H1 (cell line): ENCODE measurements at regions not wholly inside any gene's neighbourhood (a gene's known extent, or its start where the extent isn't known, plus 50 kb on each side); places are given as distances from the start of the nearest gene placed in this dataset.

ENCODE experiments used
- CTCF ChIA-PET: fragments of 300-600 bp; sonication (Branson Sonifier 250); formaldehyde crosslinking; loops from one replicate; lab custom pipeline; 2021; ENCODE audit not compliant: partially characterized antibody; lab: Charles Lee
- POLR2A ChIA-PET: fragments of 300-600 bp; sonication (Branson Sonifier 250); formaldehyde crosslinking; loops from one replicate; lab custom pipeline; 2021; ENCODE audit warnings: inconsistent platforms; ENCODE audit not compliant: partially characterized antibody; lab: Charles Lee
- DNase-seq, 2 experiments: peaks; one replicate each; pipeline versions ENCODE4 v3.0.0 to v3.0.0-alpha.2; 2010 to 2022; ENCODE audit warnings: low spot score in 2 of 2, low read depth in 1 of 2, mixed read lengths in 1 of 2
- FAIRE-seq: peaks from 2 replicates; lab custom pipeline; 2011; peaks lifted over from hg19 to GRCh38; lab: Jason Lieb, UNC
- H2AFZ ChIP-seq: 2 replicates; pipeline ENCODE4 v1.8.1; 2012; ENCODE audit warnings: low read length, inconsistent platforms
- H2AK5ac ChIP-seq: 2 replicates; pipeline ENCODE4 v1.6.1; 2013; ENCODE audit warnings: low read depth, low read length
- H2BK120ac ChIP-seq: replicated peaks from 2 replicates; pipeline ENCODE3; 2013; ENCODE audit warnings: low read depth, low read length, inconsistent platforms
- H2BK12ac ChIP-seq: 2 replicates; pipeline ENCODE4 v1.6.1; 2013; ENCODE audit warnings: low read depth, low read length
- H2BK15ac ChIP-seq: 2 replicates; pipeline ENCODE4 v1.6.1; 2013; ENCODE audit warnings: low read length
- H2BK20ac ChIP-seq: 2 replicates; pipeline ENCODE4 v1.6.1; 2013; ENCODE audit warnings: low read length
- H2BK5ac ChIP-seq: 2 replicates; pipeline ENCODE4 v1.6.1; 2013; ENCODE audit warnings: low read depth, low read length
- H3K14ac ChIP-seq: 2 replicates; pipeline ENCODE4 v1.6.1; 2013; ENCODE audit warnings: inconsistent platforms; ENCODE audit not compliant: insufficient read length
- H3K18ac ChIP-seq: 2 replicates; pipeline ENCODE4 v1.6.1; 2013; ENCODE audit warnings: low read length; ENCODE audit errors: extremely low read depth
- H3K23ac ChIP-seq: 2 replicates; pipeline ENCODE4 v1.6.1; 2013; ENCODE audit warnings: inconsistent platforms; ENCODE audit not compliant: insufficient read length
- H3K23me2 ChIP-seq: 2 replicates; pipeline ENCODE4 v1.6.1; 2013; ENCODE audit warnings: low read depth, low read length
- H3K27ac ChIP-seq: 2 replicates; pipeline ENCODE4 v1.6.1; 2011; ENCODE audit warnings: low read depth, low read length, inconsistent platforms
- H3K27me3 ChIP-seq, 4 experiments: replicated peaks in 1 of 4; 1 replicate in 1 of 4; 2 replicates in 3 of 4; pipeline versions ENCODE4 v1.6.1 to v1.8.1; 2011 to 2013; ENCODE audit warnings: low read length in 3 of 4, mild to moderate bottlenecking in 3 of 4, inconsistent platforms in 2 of 4, mixed read lengths in 2 of 4, moderate library complexity in 1 of 4; ENCODE audit not compliant: control insufficient read depth in 3 of 4, insufficient read depth in 3 of 4; ENCODE audit errors: extremely low read depth in 1 of 4
- H3K36me3 ChIP-seq, 4 experiments: 2 replicates each; pipeline versions ENCODE4 v1.6.1 to v1.8.1; 2011 to 2013; ENCODE audit warnings: mild to moderate bottlenecking in 4 of 4, low read length in 3 of 4, moderate library complexity in 2 of 4, control low read depth in 1 of 4, inconsistent platforms in 1 of 4; ENCODE audit not compliant: insufficient read depth in 4 of 4, control insufficient read depth in 2 of 4
- H3K4ac ChIP-seq: replicated peaks from 2 replicates; pipeline ENCODE3; 2013; ENCODE audit warnings: low read length, low read depth, mixed read lengths, inconsistent platforms; ENCODE audit not compliant: insufficient read length
- H3K4me1 ChIP-seq, 4 experiments: replicated peaks in 1 of 4; 1 replicate in 1 of 4; 2 replicates in 3 of 4; pipeline versions ENCODE4 v1.6.1 to v1.8.1; 2011 to 2013; ENCODE audit warnings: low read length in 3 of 4, inconsistent platforms in 2 of 4, mixed read lengths in 1 of 4; ENCODE audit not compliant: insufficient read depth in 4 of 4, control insufficient read depth in 3 of 4
- H3K4me2 ChIP-seq, 2 experiments: 2 replicates each; pipeline versions ENCODE4 v1.6.1 to v1.8.1; 2011 to 2013; ENCODE audit warnings: low read depth in 2 of 2, low read length in 2 of 2, control low read depth in 1 of 2, inconsistent platforms in 1 of 2, mild to moderate bottlenecking in 1 of 2; ENCODE audit not compliant: insufficient read depth in 1 of 2
- H3K4me3 ChIP-seq, 4 experiments: fragments of 200-600, 300-600 bp in 1 of 4; sonication (generic), shearing (Covaris generic), sonication (Bioruptor Twin) in 1 of 4; 2 replicates each; pipeline versions ENCODE4 v1.5.1 to v1.8.1; 2011 to 2016; ENCODE audit warnings: low read length in 4 of 4, low read depth in 3 of 4, control low read depth in 2 of 4, inconsistent platforms in 2 of 4, mild to moderate bottlenecking in 2 of 4, mixed read lengths in 1 of 4, moderate library complexity in 1 of 4; ENCODE audit not compliant: insufficient read depth in 2 of 4; ENCODE audit errors: extremely low read depth in 1 of 4
- H3K56ac ChIP-seq: replicated peaks from 2 replicates; pipeline ENCODE3; 2013; ENCODE audit warnings: low read depth, mild to moderate bottlenecking, mixed read lengths, low read length, inconsistent platforms; ENCODE audit not compliant: insufficient read length
- H3K79me1 ChIP-seq: 2 replicates; pipeline ENCODE4 v1.6.1; 2013; ENCODE audit warnings: low read depth, low read length, control low read depth
- H3K79me2 ChIP-seq, 2 experiments: 2 replicates each; pipeline versions ENCODE4 v1.6.1 to v1.8.1; 2012 to 2013; ENCODE audit warnings: low read length in 2 of 2, mild to moderate bottlenecking in 2 of 2, inconsistent platforms in 1 of 2; ENCODE audit not compliant: insufficient read depth in 2 of 2, control insufficient read depth in 1 of 2
- H3K9ac ChIP-seq, 4 experiments: replicated peaks in 1 of 4; 1 replicate in 1 of 4; 2 replicates in 3 of 4; pipeline versions ENCODE4 v1.6.1 to v1.8.1; 2011 to 2013; ENCODE audit warnings: low read depth in 3 of 4, low read length in 3 of 4, control low read depth in 2 of 4, mild to moderate bottlenecking in 2 of 4, moderate library complexity in 2 of 4, inconsistent platforms in 1 of 4; ENCODE audit errors: extremely low read depth in 1 of 4
- H3K9me3 ChIP-seq, 2 experiments: 2 replicates each; pipeline versions ENCODE4 v1.6.1 to v1.8.1; 2012 to 2013; ENCODE audit warnings: mild to moderate bottlenecking in 2 of 2, moderate library complexity in 2 of 2, control low read depth in 1 of 2, inconsistent platforms in 1 of 2, low read depth in 1 of 2, low read length in 1 of 2, mixed read lengths in 1 of 2; ENCODE audit not compliant: insufficient read depth in 2 of 2
- H4K20me1 ChIP-seq, 2 experiments: replicated peaks in 1 of 2; 2 replicates each; pipeline versions ENCODE3 to v1.8.1; 2011 to 2013; ENCODE audit warnings: inconsistent platforms in 2 of 2, low read length in 2 of 2, mild to moderate bottlenecking in 1 of 2; ENCODE audit not compliant: insufficient read depth in 2 of 2, control insufficient read depth in 1 of 2
- H4K5ac ChIP-seq: 2 replicates; pipeline ENCODE4 v1.6.1; 2013; ENCODE audit warnings: low read length, low read depth, mixed read lengths, inconsistent platforms; ENCODE audit not compliant: insufficient read length
- H4K8ac ChIP-seq: 2 replicates; pipeline ENCODE4 v1.8.0; 2013; ENCODE audit warnings: mild to moderate bottlenecking, moderate library complexity, low read length, inconsistent platforms; ENCODE audit not compliant: insufficient read depth; ENCODE audit errors: extremely low read depth
- H4K91ac ChIP-seq: replicated peaks from 2 replicates; pipeline ENCODE3; 2013; ENCODE audit warnings: low read length, mixed read lengths, inconsistent platforms; ENCODE audit not compliant: insufficient read length
- CHD1 ChIP-seq: IDR thresholded peaks from 2 replicates; pipeline ENCODE4 v1.6.1; 2012; ENCODE audit warnings: low read depth, low read length, improper control_type of control experiment
- CHD2 ChIP-seq: IDR thresholded peaks from 2 replicates; pipeline ENCODE4 v1.6.1; 2012; ENCODE audit warnings: low read length, improper control_type of control experiment
- EZH2 ChIP-seq: fragments of 200-600 bp; sonication (generic); IDR thresholded peaks from 2 replicates; pipeline ENCODE4 v1.7.1; 2012; ENCODE audit warnings: low read depth, mild to moderate bottlenecking, moderate library complexity, low read length, inconsistent platforms; ENCODE audit not compliant: severe bottlenecking
- HDAC6 ChIP-seq: IDR thresholded peaks from one replicate; pipeline ENCODE4 v1.7.1; 2012; ENCODE audit warnings: low read depth, mild to moderate bottlenecking, inconsistent platforms, low read length, moderate library complexity
- NANOG ChIP-seq: IDR thresholded peaks from 2 replicates; pipeline ENCODE4 v1.6.1; 2011; ENCODE audit warnings: low read length, low read depth, mild to moderate bottlenecking, inconsistent platforms; ENCODE audit not compliant: insufficient read depth, poor library complexity, severe bottlenecking
- NRF1 ChIP-seq: IDR thresholded peaks from 2 replicates; pipeline ENCODE4 v1.6.1; 2011; ENCODE audit warnings: mild to moderate bottlenecking, low read depth, low read length, improper control_type of control experiment
- POLR2AphosphoS5 ChIP-seq: IDR thresholded peaks from 2 replicates; pipeline ENCODE4 v1.6.1; 2011; ENCODE audit warnings: low read depth, low read length
- TCF12 ChIP-seq: IDR thresholded peaks from 2 replicates; pipeline ENCODE4 v1.6.1; 2011; ENCODE audit warnings: low read depth, mild to moderate bottlenecking, low read length
- ZNF274 ChIP-seq: IDR thresholded peaks from 2 replicates; pipeline ENCODE4 v1.7.0; 2012; ENCODE audit warnings: low read length, borderline replicate concordance; ENCODE audit errors: extremely low read depth
- WGBS, 2 experiments: shearing (Covaris generic) in 1 of 2; methylation state at CpG; one replicate each; pipeline versions ENCODE4 v1.1.6 to v1.1.7; 2013 to 2015; ENCODE audit warnings: low lambda C conversion rate in 2 of 2, mixed read lengths in 2 of 2, inconsistent platforms in 1 of 2, low coverage in 1 of 2, missing lambda C conversion rate in 1 of 2; ENCODE audit not compliant: insufficient replicate concordance in 2 of 2, insufficient coverage in 1 of 2, insufficient read length in 1 of 2; ENCODE audit errors: extremely low coverage in 1 of 2, missing lambda C conversion rate in 1 of 2; 5-methylcytosine and 5-hydroxymethylcytosine counted together
- TF ChIP-seq, protein P1 (sequence below): IDR thresholded peaks from 2 replicates; pipeline ENCODE4 v1.6.1; 2012; ENCODE audit warnings: inconsistent platforms

DNA sequence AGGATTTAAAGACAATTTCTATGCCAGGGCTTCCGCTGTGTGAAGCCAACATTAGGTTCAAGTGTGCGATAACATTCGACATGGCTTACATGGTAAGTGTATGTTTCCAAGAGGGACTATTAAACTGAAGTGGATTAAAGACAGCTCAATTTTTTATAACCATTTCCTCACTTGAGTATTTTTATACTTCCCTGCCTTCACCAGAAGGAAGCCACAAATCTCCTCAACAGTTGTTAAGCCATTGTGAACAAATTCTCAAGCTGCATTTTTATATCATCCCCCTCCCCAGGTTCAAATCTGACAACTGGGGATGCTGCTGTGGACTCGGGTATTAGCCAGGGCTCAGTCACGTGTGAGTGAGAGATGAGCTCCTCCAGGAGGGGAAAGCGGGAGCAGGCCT, 116.3 kb downstream of the RHOU start:
- no peak overlapping the region for H3K4ac ChIP-seq

More for the DNA sequence above, 116.3 kb downstream of the RHOU start:
- Histone ChIP-seq H3K4me1 (peaks cover 4 to 23% (median 18%) of the 10 kb centered on the region in 4 experiments), H2AK5ac (no peak overlapping the region), H2BK5ac (0 out of 2 replicates have a peak overlapping the region, but pooled peaks have one; percentile 73), H3K79me2 (no peaks in the 10 kb centered on the region), H4K8ac (no peak overlapping the region), H3K79me1 (no peaks in the 10 kb centered on the region), H3K4me2 (no peak overlapping the region), H3K23ac (no peak overlapping the region), H4K5ac (no peak overlapping the region), H3K9ac (no peak overlapping the region), H3K36me3 (peaks cover 0 to 3% (median 0%) of the 10 kb centered on the region in 4 experiments; a peak in 1 of 8 replicates), H3K4me3 (no peak overlapping the region), H2BK12ac (0 out of 2 replicates have a peak overlapping the region, but pooled peaks have one; percentile 96), H3K14ac (no peak overlapping the region), H3K27me3 (no peaks in the 10 kb centered on the region), H2BK120ac (no peak overlapping the region), H3K18ac (no peak overlapping the region; the same call in 1 of the 2 replicates), H3K27ac (no peak overlapping the region), H2BK20ac (peak overlapping the region; percentile 95), H4K91ac (no peak overlapping the region), H3K23me2 (peaks cover 2% of the 10 kb centered on the region; the same call in 1 of the 2 replicates), H4K20me1 (no peaks in the 10 kb centered on the region), H2BK15ac (no peak overlapping the region), H3K56ac (no peak overlapping the region), H3K9me3 (no peaks in the 10 kb centered on the region), H2AFZ (no peak overlapping the region)
- FAIRE-seq (no peak), DNase-seq (no peak)
- 100% methylated on average over 4 of the region's 6 CpGs; no CpG with 5 or more reads in 1 of the 2 experiments for WGBS, 2 experiments
- TF ChIP-seq POLR2AphosphoS5 (no peak), TCF12 (no peak), NANOG (no peak), EZH2 (no peak), NRF1 (no peak), CHD2 (no peak), HDAC6 (no peak), ZNF274 (no peak), CHD1 (no peak)
- TF ChIP-seq, protein P1, sequence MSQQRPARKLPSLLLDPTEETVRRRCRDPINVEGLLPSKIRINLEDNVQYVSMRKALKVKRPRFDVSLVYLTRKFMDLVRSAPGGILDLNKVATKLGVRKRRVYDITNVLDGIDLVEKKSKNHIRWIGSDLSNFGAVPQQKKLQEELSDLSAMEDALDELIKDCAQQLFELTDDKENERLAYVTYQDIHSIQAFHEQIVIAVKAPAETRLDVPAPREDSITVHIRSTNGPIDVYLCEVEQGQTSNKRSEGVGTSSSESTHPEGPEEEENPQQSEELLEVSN: no peak
- ChIA-PET CTCF (interaction anchor here (0.6 kb wide), 1 partner anchor 49 kb away, joined by 3 read pairs; no protein-coding TSS in a partner anchor), POLR2A (no interaction called here)
